ENCODE measurements at regions not wholly inside any gene's neighbourhood (a gene's known extent, or its start where the extent isn't known, plus 50 kb on each side); places are given as distances from the start of the nearest gene placed in this dataset.

DNA sequence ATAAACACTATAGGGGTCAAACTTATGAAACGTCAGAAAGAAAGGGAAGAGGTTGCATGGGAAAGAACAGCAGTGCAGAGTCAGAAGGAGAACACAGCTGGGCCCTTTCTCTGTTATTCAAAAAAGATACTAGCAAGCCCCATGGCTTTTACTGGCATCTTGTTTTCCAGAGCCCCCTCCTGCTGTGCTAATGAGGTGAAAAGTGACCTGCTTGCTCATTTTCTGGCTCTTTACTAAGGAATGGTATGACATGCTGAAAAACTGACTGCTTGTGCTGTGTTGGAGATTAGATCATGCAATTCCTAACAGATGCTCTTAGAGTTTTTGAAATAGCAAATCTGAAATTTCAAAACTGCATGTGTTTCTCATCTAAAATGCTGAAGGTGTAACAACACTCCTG is 541.6 kb upstream of the ALCAM start:
- no peak for DNase-seq (ENCODE audit: low read depth)

DNA sequence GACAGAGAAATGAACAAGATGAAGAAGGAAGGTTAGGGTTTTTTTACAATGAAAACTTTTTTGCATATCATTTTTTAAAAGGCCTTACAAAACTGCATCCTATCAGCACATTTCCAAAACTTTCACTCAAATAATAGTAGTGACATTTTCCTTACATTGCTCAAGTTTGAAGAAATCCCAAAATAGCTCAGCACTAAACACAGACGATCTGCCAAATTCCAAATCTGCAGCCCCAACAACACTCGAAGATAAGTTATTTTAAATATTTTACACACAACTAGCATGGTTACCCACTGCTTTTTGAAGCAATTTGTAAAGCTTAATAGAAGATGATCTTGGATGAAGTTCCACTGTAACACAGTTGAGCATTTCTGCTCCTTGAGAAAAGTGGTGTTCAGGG is 535.6 kb upstream of the ALCAM start:
- DNase-seq (ENCODE audit: low read depth) = no peak

DNA sequence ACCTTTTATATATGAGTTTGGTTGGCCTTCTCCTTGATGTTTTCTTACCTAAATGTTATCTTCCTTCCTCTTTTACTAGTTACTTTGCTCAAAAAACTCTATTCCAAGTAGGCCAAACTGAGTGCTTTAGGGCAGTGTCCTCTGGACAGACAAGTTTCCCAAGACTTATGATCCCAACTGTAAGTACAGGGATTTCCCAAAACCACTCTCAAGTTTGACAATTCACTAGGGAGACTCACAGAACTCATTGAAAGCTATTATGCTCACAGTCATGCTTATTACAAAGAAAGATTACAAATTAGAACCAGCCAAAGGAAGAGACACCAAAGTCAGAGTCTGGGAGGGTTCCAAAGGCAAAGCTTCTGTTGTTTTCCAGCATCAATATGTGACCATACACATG is 534.2 kb upstream of the ALCAM start:
- DNase-seq (ENCODE audit: low read depth) = no peak

DNA sequence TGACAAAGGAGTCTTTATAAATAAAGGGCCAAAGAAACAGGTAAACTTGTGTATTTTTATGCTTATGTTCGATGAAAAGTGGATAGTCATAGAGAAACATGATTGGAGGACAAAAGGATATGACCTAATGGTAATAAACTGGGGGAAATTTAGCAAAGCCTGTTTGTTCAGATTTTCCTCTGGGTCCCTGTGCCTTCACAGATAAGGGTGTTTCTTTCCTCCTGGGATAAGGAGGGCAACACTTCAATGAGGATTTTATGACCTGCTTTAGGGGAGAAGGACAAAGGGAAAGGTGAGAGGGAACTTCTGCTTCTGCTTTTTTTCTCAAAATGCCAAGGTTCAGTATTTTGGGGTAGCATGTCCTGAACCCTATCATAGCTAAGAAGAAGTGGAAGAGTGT is 531.3 kb upstream of the ALCAM start:
- DNase-seq (ENCODE audit: low read depth) = no peak

DNA sequence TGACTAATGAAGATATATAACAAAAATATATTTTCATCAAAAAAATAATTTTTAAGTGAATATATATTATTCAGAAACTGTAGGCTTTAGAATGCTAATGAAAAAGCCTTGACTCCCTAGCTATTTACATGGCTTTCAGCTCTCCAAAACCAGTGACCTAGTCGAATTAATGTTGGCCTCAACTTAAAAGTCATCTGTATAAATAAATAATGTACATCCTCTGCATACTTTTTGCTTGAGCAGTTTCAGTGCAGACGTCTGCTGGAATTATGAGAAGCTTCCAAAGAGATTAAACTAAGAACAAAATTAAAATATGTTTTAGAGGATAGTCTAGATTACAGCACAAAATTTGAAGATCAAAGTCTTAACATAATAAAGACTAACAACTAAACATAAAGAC is 520.4 kb upstream of the ALCAM start:
- no peak for DNase-seq (ENCODE audit: low read depth)

DNA sequence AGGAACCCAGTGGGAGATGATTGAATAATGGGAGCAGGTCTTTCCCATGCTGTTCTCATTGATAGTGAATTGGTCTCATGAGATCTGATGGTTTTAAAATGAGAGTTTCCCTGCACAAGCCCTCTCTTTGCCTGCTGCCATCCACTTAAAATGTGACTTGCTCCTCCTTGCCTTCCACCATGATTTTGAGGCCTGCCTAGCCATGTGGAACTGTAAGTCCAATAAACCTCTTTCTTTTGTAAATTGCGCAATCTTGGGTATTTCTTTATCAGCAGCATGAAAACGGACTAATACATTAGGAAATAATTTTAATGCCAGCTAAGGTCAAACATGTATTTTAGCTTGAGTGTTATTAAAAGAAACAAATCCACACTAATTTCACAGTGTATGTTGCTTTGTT is 517.6 kb upstream of the ALCAM start:
- DNase-seq (ENCODE audit: low read depth) = no peak

DNA sequence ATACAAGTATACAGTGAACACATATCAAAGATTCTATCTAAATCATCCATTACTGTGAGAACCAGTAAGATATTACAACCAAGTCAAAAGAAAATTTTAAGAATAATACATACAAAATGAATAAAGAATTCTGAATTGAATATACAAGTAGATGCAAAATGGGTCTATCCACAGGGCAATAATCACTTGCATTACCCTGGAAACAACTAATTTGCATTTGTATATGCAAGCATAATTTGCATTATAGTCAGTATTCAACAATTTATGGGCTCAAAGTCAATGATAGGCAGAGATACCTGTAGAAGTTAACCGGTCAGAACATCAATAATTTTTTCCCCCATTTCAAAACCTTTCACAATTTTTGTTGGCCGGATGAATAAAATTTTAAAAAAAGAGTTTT is 512.2 kb upstream of the ALCAM start:
- DNase-seq (ENCODE audit: low read depth) = no peak

DNA sequence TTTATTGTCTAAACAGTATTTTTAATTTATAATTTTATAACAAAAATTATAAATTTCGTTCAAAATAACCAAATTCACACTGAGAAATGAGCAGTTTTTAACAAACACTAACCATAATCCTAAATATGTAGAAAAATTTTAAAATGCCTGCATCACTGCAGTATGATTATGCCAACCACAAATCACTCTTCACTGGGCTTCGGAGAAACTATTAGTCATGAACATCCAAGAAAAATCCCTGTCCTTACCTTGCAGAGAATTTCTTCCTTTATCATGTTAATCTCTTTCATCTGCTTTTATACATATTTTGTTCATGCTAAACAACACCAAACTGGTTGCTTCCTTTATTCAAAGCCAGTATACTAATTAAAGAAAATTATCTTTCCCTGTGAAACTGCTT is 511.0 kb upstream of the ALCAM start:
- no peak for DNase-seq (ENCODE audit: low read depth)

DNA sequence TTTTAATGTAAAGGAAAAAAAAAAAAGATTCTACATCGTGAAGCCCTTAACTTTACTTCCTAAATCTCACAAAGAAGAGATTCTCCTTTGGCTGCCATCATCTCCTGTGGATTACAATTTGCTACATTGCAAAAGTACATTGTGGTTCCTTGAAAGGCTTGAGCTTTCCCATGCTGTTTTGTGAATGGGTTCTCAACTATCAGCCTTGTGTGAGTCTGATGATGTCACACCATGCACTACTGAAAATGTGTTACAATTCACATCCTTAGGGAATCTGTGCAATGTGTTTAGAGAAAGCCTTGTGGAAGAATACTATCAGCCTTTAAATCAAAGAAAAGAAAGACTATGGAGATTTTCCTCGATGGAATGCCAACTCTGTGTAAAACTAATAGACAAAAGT is 510.0 kb upstream of the ALCAM start:
- DNase-seq (ENCODE audit: low read depth) = no peak

DNA sequence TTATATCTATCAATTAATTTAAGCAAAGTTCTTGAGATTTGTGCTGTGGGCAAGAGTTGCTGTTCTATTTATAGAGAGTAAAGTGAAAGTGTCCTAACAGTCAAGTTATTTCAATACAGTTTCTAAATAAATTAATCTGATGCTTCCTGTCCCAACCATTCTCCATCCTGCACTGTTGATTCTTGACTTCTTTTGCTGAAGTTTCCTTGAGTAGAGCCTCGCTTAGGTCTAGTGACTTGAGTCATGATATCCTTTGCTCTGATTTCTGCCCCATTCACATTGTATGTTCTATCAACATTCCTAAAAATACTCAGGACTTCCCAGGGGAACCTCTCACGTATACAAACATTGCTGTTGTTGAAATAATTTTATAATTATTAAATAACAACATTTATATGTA is 498.4 kb upstream of the ALCAM start:
- no peak for DNase-seq (ENCODE audit: low read depth)

DNA sequence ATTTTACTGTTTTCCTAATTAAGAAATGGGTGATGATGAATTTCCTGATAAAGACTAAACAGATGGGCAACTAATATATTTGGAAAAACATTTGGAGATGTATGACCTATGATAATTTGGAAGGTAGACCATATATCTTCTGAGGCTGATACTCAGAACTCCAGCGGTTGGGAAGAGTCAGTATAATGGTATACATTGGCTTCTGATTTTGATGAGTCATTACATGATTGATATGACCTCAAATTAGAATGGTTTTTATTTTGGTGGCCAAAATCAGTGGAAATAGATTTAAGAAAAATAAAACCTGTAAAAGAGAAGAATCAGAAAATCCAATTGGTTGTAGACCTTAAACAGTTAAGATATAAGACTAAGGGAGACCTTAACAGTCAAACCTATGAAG is 496.4 kb upstream of the ALCAM start:
- DNase-seq (ENCODE audit: low read depth) = no peak

DNA sequence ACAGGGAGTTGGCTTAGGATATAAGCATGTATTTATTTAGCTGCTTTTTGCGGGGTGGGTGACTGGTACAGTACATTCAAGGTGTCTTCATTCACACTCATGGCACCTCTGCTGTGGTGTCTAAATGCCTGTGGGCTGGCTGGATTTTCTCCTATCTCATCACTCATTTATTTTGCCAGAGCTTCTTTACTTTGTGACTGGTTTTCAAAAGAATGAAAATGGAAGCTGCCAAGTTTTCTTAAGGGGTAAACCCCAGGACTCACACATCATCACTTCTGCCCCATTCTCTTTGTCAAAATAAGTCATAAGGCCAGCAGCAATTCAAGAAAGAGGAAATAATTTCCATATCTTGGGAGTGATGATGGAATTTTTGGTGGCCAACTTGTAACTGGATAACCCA is 493.4 kb upstream of the ALCAM start:
- no peak for DNase-seq (ENCODE audit: low read depth)

DNA sequence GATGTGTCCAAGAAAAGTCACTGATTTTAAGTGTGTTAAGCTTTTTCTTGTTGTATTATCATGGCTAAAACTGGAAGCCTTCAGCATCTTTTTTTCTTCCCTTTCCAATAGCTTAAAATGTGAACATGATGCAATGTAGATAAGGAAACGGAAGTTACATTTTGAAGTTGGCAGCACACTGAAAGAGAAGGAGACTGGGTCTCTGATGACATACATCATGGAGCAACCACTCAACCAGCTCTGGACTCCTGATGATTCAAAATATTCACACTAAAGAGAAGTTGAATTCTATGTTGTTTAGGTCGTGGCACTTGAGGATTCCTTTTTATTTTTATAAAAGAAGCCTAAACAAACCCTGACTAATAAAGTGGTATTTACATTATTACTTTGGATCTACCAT is 488.3 kb upstream of the ALCAM start:
- DNase-seq (ENCODE audit: low read depth) = no peak

DNA sequence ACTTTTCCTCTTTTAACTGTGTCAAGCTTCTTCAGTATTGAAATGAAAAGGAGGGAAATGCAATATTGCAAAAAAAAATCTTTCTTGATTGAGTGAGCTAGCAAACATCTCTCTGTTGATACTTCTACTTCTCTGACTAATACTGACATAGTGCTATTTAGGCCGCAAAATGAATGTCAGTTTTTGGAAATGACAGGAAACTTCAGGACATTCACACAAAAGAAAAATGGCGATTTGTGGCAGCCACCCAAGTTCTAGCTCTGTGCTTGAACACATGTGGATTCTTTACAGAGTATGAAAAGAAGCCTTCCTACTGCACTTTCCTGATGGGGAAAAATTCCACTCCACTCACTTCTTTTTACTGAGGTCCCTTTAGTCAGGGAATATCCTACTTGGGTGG is 486.8 kb upstream of the ALCAM start:
- DNase-seq (ENCODE audit: low read depth) = no peak

DNA sequence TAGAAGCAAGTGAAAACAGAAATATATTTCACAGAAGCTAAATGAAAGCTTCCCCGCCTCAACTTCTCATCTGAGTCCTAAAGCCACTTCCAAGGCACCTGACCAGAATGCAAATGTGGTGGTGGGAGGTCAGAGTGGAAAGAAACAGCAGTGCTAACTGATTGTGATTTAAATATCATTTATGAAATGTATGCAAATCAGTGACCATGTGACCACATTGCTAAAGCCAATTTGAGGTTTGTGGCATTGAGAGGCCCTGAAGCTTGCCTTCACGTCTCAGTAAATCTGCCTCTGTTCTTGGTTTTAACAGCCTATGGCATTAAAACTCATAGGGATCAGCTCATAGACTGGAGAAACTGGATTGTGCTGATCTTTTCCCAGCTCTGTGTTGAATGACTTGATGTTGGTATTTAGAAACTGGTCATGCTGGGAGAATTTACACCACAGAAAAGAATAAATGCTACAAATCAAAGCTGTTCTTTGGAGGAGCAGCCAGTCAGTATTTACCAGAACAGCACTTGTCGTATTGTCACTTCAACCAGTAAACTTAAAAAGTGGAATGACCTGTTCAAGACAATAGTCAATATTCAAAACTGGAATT is 481.4 kb upstream of the ALCAM start:
- DNase-seq (ENCODE audit: low read depth) = no peak

DNA sequence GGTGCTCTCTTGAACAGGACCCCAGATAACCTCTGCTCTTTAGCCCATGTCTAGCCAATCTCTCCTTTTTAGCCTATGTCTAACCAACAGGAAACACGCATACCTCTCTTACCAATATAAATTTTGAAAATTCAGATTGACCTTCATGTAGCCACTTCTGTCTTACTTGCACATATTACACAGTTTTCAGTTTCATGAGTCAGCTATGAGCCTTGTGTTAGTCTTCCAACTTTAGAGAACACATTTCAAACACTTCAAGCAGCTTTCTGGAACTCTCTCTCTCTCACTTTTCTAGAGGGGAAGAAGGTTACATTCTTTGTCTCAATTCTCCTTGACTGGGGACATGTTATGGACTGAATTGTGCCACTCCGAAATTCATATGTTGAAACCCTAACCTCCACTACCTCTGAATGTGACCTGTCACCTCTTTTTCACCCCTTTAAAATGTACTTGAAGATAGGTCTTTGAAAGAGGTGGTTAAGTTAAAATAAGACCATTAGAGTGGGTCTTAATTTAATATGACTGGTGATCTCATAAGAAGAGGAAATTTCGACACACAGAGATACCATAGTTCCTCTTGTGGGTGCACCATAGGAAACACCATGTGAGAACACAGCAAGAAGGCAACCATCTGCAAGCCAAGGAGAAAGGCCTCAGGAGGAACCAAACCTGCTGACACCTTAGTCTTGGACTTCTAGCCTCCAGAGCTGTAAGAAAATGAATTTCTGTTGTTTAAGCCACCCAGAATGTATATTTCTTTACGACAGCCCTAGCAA is 480.3 kb upstream of the ALCAM start:
- DNase-seq (ENCODE audit: low read depth) = no peak

DNA sequence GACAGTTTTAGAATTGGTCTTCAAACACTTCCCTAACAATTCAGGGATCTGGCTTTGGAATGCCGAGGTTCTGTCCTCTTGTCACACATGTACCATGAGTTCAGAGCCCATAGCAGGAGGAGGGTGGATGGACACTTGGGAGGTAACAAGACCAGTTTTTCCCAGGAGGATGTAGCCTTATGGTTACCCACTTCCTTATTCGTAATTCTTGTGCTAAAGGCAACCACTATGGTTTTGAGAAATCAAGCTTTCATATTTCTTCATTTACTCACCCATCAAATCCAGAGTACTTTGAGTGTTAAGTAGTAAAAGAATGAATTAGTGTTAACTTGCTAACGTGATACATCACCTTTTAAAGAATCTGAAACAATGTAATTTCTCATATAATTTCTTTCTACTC is 479.6 kb upstream of the ALCAM start:
- DNase-seq (ENCODE audit: low read depth) = no peak

DNA sequence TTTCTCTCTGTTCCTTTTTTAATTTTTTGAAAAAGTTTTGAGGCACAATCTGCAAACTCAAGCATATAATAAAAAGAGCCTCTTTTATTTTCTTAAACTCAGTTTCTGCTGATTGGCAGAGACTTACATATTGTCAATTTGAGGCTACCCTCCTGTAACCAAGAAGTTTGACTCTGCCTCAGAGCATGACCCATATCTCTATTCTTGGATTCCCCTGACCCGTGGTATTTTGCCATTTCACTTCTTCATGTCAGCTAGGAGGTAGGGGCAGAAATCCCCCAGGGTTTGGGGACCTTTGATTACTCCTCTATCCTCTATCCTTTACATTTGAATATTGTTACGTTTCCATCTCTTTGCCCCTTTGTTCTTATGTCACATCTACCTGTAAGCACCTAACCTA is 479.1 kb upstream of the ALCAM start:
- no peak for DNase-seq (ENCODE audit: low read depth)

DNA sequence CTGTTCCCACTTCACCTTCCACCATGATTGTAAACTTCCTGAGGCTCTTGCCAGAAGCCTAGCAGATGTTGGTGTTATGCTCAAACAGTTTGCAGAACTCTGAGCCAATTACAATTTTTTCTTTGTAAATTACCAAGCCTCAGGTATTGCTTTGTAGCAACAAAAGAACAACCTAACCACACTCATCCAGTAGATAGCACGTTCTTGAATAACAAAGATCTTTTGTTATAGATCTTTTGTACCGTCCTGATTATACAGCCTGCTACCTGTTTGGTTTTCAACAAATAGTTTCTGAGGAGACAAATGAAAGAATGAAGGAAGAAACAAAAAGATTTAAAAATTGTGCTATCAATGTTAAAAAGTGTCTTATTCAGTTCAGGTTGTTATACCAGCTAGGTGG is 474.7 kb upstream of the ALCAM start:
- DNase-seq (ENCODE audit: low read depth) = no peak

DNA sequence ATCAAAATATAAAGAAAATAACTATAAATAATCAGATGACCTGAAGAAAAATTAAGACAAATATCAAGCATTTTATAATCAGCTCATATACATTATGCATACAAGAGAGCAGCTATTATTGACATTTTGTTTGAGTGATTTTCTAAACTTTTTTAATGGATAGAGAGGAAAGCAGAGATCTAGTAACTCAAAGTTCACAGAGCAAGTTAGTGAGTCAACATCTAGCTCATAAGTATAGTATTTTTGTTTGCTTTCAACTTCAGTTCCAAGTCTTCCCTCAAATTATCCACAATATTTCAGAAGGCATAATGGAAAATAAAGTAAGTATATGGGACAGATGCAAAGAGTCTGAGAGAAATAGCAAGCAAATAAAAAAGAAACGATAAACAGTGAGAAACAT is 470.1 kb upstream of the ALCAM start:
- DNase-seq (ENCODE audit: low read depth) = no peak

DNA sequence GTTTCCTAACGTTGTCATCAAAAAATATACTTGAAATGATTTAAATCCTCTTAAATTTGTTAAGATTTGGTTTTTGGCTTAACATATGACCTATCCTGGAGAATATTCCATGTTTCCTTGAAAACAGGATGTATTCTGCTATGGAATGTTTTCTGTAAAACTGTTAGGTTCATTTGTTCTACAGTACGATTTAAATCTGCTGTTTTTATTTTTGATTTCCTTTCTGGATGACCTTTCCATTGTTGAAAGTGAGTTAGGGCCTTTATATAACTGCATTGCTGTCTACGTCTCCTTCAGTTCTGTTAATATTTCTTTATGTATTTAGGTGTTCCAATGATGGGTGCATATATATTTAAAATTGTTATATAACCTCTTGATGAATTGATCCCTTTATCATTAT is 465.3 kb upstream of the ALCAM start:
- DNase-seq (ENCODE audit: low read depth) = no peak

DNA sequence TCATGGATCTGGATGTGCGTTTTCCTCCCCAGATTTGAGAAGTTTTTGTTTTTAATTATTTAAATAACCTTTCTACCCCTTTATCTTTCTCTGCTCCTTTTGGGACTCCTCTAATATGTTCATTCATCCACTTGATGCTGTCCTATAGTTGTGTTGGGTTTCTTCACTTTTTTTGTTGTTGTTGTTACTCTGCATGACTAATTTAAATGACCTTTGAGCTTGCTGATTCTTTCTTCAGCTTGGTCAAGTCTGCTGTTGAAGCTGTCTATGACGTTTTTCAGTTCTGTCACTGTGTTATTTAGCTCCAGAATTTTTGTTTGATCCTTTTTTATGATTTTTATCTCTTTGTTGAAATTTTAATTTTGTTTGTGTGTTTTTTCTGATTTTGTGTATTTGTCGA is 463.6 kb upstream of the ALCAM start:
- DNase-seq (ENCODE audit: low read depth) = no peak

DNA sequence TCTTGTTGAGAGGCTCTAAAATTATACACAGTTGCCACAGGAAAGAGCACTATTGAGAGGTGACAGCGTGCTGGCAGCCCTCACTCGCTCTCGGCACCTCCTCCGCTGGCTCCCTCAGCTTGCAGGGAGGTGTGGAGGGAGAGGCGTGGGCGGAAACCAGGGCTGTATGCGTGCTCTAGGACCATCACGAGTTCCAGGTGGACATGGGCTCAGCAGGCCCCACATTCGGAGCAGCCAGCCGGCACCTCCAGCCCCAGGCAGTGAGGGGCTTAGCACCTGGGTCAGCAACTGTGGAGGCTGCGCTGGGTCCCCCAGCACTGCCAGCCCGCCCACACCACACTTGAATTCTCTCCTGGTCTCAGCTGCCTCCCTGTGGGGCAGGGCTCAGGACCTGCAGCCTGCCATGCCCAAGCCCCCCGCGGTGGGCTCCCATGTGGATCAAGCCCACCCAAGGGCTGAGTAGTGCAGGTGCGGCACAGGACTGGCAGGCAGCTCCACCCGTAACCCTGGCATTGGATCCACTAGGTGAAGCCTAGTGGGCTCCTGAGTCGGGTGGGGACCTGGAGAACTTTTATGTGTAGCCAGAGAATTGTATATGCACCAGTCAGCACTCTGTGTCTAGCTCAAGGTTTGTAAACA is 460.6 kb upstream of the ALCAM start:
- no peak for DNase-seq (ENCODE audit: low read depth)

DNA sequence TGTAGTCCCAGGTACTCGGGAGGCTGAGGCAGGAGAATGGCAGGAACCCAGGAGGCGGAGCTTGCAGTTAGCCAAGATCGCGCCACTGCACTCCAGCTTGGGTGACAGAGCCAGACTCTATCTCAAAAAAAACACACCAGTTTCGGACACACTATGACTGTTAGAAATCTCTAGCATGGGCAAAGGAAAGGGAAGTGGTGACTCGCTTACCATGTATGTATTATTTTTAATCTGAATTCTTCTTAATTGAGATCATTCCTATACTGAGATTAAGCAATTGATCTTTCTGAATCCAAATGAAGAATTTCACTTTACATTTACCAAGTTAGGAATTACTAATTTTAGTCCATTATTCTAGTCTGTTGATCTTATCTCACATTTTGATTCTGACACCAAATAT is 459.2 kb upstream of the ALCAM start:
- peak; percentile 78 for DNase-seq (ENCODE audit: low read depth)
